GM23338 (cell line): ENCODE measurements at regions not wholly inside any gene's neighbourhood (a gene's known extent, or its start where the extent isn't known, plus 50 kb on each side); places are given as distances from the start of the nearest gene placed in this dataset.
"Not testable (repeated sequence)": the region's sequence is repeated elsewhere in the genome, so short reads cannot be mapped to it uniquely, and the experiment has no call there.

ENCODE experiments used
- ATAC-seq: fragments of 200-7000 bp; cut with Tn5 transposase; 3 replicates; pipeline ENCODE4 v1.9.1; 2020
- DNase-seq: peaks from one replicate; pipeline ENCODE4 v3.0.0-alpha.2; 2015; ENCODE audit warnings: low spot score
- H2AFZ ChIP-seq: fragments of 200-600 bp; sonication (generic); 2 replicates; pipeline ENCODE4 v1.8.0; 2016; ENCODE audit warnings: antibody characterized with exemption, mild to moderate bottlenecking, moderate library complexity
- H3F3A ChIP-seq: fragments of 200-600 bp; sonication (generic); replicated peaks from 2 replicates; pipeline ENCODE4 v1.8.0; 2017; ENCODE audit warnings: antibody characterized with exemption, mixed run types, low read depth
- H3K27ac ChIP-seq: fragments of 200-600 bp; sonication (generic); 2 replicates; pipeline ENCODE4 v1.6.1; 2016; ENCODE audit warnings: low read depth
- H3K27me3 ChIP-seq: fragments of 200-600 bp; sonication (generic); 2 replicates; pipeline ENCODE4 v1.8.0; 2016; ENCODE audit warnings: mild to moderate bottlenecking, mixed run types, moderate library complexity; ENCODE audit not compliant: insufficient read depth
- H3K36me3 ChIP-seq: fragments of 200-600 bp; sonication (generic); 2 replicates; pipeline ENCODE4 v1.8.0; 2016; ENCODE audit warnings: mild to moderate bottlenecking; ENCODE audit not compliant: insufficient read depth
- H3K4me1 ChIP-seq: fragments of 200-600 bp; sonication (generic); 2 replicates; pipeline ENCODE4 v1.8.0; 2016; ENCODE audit warnings: mild to moderate bottlenecking, moderate library complexity; ENCODE audit not compliant: insufficient read depth
- H3K4me2 ChIP-seq: fragments of 200-600 bp; sonication (generic); 2 replicates; pipeline ENCODE4 v1.7.1; 2017; ENCODE audit warnings: mixed run types
- H3K4me3 ChIP-seq: fragments of 200-600 bp; sonication (generic); 2 replicates; pipeline ENCODE4 v1.6.1; 2016; ENCODE audit warnings: mixed run types
- H3K79me2 ChIP-seq: fragments of 200-600 bp; sonication (generic); replicated peaks from 2 replicates; pipeline ENCODE4 v1.8.0; 2017; ENCODE audit warnings: mild to moderate bottlenecking; ENCODE audit not compliant: insufficient read depth
- H3K9me2 ChIP-seq: fragments of 200-600 bp; sonication (generic); 2 replicates; pipeline ENCODE4 v1.8.0; 2017; ENCODE audit not compliant: insufficient read depth
- H4K20me1 ChIP-seq: fragments of 200-600 bp; sonication (generic); replicated peaks from 2 replicates; pipeline ENCODE4 v1.8.0; 2017; ENCODE audit warnings: mild to moderate bottlenecking; ENCODE audit not compliant: insufficient read depth
- H3K27ac Mint-ChIP-seq: 2 replicates; pipeline ENCODE4 v1.8.0; 2020; ENCODE audit warnings: inconsistent platforms, mild to moderate bottlenecking, moderate library complexity, mixed read lengths
- H3K27me3 Mint-ChIP-seq: 3 replicates; pipeline ENCODE4 v1.8.0; 2022; ENCODE audit warnings: low read depth, mild to moderate bottlenecking, moderate library complexity, mixed read lengths, inconsistent platforms; ENCODE audit not compliant: insufficient read depth, poor library complexity
- H3K36me3 Mint-ChIP-seq: 3 replicates; pipeline ENCODE4 v1.8.0; 2021; ENCODE audit warnings: low read depth, mild to moderate bottlenecking, inconsistent platforms, moderate library complexity, mixed read lengths
- H3K4me1 Mint-ChIP-seq: 3 replicates; pipeline ENCODE4 v1.8.0; 2020; ENCODE audit warnings: mild to moderate bottlenecking, inconsistent platforms, mixed read lengths
- H3K4me3 Mint-ChIP-seq: 3 replicates; pipeline ENCODE4 v1.8.0; 2021; ENCODE audit warnings: moderate library complexity, mild to moderate bottlenecking, inconsistent platforms, mixed read lengths
- H3K9me3 Mint-ChIP-seq: 3 replicates; pipeline ENCODE4 v1.8.0; 2020; ENCODE audit warnings: moderate library complexity, mild to moderate bottlenecking, inconsistent platforms, mixed read lengths
- CREB1 ChIP-seq: fragments of 250-450 bp; sonication (Bioruptor Pico); IDR thresholded peaks from 2 replicates; pipeline ENCODE4 v1.5.0; 2020; ENCODE audit warnings: low read depth, mild to moderate bottlenecking, moderate library complexity
- POLR2AphosphoS5 ChIP-seq: IDR thresholded peaks from 2 replicates; pipeline ENCODE4 v1.6.1; 2016; ENCODE audit warnings: antibody characterized with exemption, low read depth
- STAT1 ChIP-seq: IDR thresholded peaks from one replicate; pipeline ENCODE4 v1.6.1; 2016; ENCODE audit warnings: antibody characterized with exemption; ENCODE audit not compliant: unreplicated experiment
- ZNF331 ChIP-seq: fragments of 250-450 bp; sonication (Bioruptor Pico); IDR thresholded peaks from 2 replicates; pipeline ENCODE4 v1.5.0; 2020; ENCODE audit warnings: low read depth, mild to moderate bottlenecking, moderate library complexity
- TF ChIP-seq, protein P1 (sequence below): IDR thresholded peaks from 2 replicates; pipeline ENCODE4 v1.6.1; 2016; ENCODE audit warnings: antibody characterized with exemption

DNA sequence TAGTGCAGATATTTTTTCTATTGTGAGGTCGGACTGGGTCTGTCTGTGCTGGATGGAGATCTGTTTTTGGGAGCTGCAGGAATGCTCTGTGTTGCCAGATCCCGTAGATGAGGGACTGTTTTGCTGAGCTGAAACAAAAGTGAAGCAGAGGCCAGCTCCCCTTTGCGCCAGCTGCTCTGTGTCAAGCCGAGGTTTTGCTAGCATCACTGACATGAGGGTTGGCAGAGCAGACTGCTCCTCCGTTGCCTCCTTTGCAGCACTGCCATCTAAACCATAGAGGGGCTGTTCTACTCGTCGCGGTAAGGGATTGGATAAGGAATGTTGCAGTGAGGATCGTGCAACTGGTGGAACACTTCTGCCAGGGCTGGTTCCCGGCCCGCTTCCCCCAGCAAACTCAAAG lies 215.9 kb upstream of the CCL2 start:
- DNase-seq = peak; percentile 14
- H3K27ac Mint-ChIP-seq, H3F3A ChIP-seq, H3K4me1 Mint-ChIP-seq, H3K9me3 Mint-ChIP-seq, H3K36me3 ChIP-seq, H3K27ac ChIP-seq, H3K27me3 Mint-ChIP-seq, H3K79me2 ChIP-seq, H3K4me1 ChIP-seq, H3K9me2 ChIP-seq, H3K4me3 Mint-ChIP-seq, H3K36me3 Mint-ChIP-seq, H4K20me1 ChIP-seq, H3K27me3 ChIP-seq: not testable (repeated sequence)
- Histone ChIP-seq H3K4me3 (peak overlapping the region; percentile 43; the same call in 1 of the 2 replicates), H2AFZ (peak overlapping the region; percentile 75), H3K4me2 (peak overlapping the region; percentile 69; the same call in 1 of the 2 replicates)
- ATAC-seq = peak; percentile 28; the same call in 2 of the 3 replicates

DNA sequence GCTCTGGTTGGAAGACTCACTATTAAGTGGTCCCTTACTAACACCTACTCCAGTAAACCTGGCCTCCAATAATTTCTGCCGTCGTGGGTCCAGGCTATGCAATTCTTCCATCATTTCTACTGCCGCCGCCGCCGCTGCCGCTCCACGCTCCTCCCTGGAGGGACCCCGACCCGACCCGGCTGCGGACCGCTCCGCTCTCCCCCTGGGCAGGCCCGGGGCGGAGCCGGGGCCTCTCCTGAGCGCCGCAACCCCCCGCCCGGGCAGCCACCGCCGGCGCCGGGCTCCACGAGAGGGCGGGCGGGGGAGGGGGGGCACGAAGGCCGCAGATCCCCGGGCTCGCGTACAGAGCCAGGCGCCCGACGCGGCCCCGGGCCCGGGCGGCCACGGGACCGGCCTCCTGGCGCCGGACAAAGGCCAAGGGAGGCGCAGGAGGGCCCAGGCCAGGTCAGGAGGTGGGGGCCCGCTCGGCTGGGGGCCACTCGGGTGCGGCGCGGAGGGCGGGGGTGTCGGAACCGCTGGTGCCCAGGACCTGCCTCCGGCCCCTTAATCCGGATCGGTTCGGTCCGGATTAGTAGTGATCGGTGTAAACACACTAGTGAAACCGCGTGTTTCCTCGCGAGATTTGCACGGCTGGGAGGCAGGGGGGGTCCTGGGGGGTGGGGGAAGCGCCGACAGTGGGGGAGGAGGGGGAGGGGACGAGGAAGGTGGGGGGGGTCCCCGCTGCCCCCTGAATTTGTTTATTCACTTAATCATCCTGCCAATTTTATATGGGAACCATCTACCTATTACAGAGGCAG lies 215.1 kb upstream of the CCL2 start:
- Histone ChIP-seq H2AFZ (peak overlapping the region; percentile 75), H3K4me2 (peak overlapping the region; percentile 69), H3K4me3 (peak overlapping the region; percentile 43; the same call in 1 of the 2 replicates)
- H3K79me2 ChIP-seq, H3K27me3 Mint-ChIP-seq, H3K4me3 Mint-ChIP-seq, H3K4me1 Mint-ChIP-seq, H3K9me2 ChIP-seq, H3K36me3 ChIP-seq, H3K36me3 Mint-ChIP-seq, H3K27ac ChIP-seq, H3K27me3 ChIP-seq, H3K4me1 ChIP-seq, H3K9me3 Mint-ChIP-seq, H4K20me1 ChIP-seq, H3K27ac Mint-ChIP-seq, H3F3A ChIP-seq: not testable (repeated sequence)
- DNase-seq (peak; percentile 32), ATAC-seq (peak; percentile 93)

DNA sequence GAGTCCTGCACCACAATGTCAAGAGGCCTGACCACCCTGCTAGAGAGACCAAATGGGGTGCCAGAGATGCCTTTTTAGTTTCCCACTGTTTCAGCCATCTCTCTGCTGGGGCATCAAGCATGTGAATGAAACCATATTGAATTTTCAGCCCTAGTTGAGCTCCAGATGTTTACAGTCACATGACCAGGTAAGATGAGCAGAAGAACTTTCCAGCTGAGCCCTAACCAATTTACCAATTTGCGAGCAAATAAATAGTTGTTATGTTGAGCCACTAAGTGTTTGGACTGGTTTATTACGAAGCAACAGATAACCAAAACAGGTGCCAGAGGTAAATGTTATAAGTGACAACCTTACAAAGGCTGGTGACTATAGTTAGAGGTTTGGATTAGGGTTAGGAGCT lies 209.1 kb upstream of the CCL2 start:
- 0 out of 3 replicates have a peak, but pooled peaks cover 3% of the 10 kb centered on the region for H3K36me3 Mint-ChIP-seq
- H3K9me2 ChIP-seq = 0 out of 2 replicates have a peak, but pooled peaks cover 9% of the 10 kb centered on the region
- H3K4me1 Mint-ChIP-seq = no peaks in the 10 kb centered on the region
- no peaks in the 10 kb centered on the region for H3K27me3 ChIP-seq
- ATAC-seq (no peak), DNase-seq (no peak)
- H3F3A ChIP-seq = no peaks in the 10 kb centered on the region
- no peak overlapping the region for H3K27ac ChIP-seq
- no peaks in the 10 kb centered on the region for H3K27me3 Mint-ChIP-seq
- no peaks in the 10 kb centered on the region for H3K79me2 ChIP-seq
- TF ChIP-seq ZNF331 (peak; percentile 81), POLR2AphosphoS5 (no peak), CREB1 (CRISPR knock-in tag) (no peak), STAT1 (no peak)
- TF ChIP-seq, protein P1, sequence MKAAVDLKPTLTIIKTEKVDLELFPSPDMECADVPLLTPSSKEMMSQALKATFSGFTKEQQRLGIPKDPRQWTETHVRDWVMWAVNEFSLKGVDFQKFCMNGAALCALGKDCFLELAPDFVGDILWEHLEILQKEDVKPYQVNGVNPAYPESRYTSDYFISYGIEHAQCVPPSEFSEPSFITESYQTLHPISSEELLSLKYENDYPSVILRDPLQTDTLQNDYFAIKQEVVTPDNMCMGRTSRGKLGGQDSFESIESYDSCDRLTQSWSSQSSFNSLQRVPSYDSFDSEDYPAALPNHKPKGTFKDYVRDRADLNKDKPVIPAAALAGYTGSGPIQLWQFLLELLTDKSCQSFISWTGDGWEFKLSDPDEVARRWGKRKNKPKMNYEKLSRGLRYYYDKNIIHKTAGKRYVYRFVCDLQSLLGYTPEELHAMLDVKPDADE = no peak
- no peak overlapping the region for H3K4me3 Mint-ChIP-seq
- peaks cover 7% of the 10 kb centered on the region; the same call in 2 of the 3 replicates for H3K9me3 Mint-ChIP-seq
- H4K20me1 ChIP-seq = no peaks in the 10 kb centered on the region
- no peak overlapping the region for H2AFZ ChIP-seq
- H3K4me1 ChIP-seq = no peaks in the 10 kb centered on the region
- no peak overlapping the region for H3K4me2 ChIP-seq
- H3K36me3 ChIP-seq = no peaks in the 10 kb centered on the region
- no peak overlapping the region for H3K27ac Mint-ChIP-seq
- H3K4me3 ChIP-seq = no peak overlapping the region
